Mesenteric fat pad (tissue), 1 donor: ENCODE measurements at regions not wholly inside any gene's neighbourhood (a gene's known extent, or its start where the extent isn't known, plus 50 kb on each side); places are given as distances from the start of the nearest gene placed in this dataset.

ENCODE experiments used
- DNase-seq: peaks from one replicate; pipeline ENCODE4 v3.0.0-alpha.2; 2020; ENCODE audit warnings: low spot score
- donor health status: DM: yes; HTN: yes; CAD: no.

DNA sequence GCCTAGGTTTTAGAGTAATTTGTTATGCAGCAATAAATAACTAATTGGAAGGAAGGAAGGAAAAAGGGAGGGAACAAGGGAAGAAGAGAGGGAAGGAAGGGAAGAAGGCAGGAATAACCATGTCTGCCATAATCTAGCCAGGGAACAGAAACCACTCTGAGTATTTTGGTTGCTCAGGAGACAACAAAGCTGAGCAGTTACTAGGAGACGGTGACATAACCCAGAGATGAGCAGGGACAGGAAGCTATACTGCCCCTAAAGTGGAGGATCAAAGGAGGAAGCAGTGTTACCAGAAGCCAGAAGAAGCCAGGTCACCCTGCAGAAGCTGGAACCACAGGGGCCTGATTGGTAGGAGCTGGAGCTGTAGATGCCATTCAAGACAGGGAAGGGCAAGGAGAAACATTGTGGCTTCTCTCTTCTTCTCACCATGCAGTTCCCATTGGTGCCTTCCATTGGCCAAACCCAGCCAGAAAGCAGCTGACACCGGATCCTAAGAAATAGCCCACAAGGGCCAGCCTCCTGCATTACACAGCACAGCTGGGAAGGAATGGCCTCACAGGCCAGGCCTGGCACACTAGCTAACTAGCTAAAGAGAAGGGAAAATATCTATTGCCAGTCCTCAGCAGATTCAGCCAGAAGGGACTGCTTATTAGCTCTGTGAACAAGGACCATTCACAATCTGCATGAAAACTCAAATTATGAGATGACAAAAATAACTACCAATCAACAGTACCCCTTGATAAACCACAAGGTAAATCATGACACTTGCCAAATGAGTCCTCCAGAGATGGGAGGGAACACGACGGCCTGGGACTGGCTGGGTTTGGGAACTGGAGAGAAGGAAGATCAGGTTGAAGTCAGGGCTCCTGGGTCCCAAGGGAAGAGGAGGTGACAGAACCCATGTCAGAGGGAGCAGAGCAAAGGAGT is 184.5 kb upstream of the NFE2L3 start:
- DNase-seq = no peak

DNA sequence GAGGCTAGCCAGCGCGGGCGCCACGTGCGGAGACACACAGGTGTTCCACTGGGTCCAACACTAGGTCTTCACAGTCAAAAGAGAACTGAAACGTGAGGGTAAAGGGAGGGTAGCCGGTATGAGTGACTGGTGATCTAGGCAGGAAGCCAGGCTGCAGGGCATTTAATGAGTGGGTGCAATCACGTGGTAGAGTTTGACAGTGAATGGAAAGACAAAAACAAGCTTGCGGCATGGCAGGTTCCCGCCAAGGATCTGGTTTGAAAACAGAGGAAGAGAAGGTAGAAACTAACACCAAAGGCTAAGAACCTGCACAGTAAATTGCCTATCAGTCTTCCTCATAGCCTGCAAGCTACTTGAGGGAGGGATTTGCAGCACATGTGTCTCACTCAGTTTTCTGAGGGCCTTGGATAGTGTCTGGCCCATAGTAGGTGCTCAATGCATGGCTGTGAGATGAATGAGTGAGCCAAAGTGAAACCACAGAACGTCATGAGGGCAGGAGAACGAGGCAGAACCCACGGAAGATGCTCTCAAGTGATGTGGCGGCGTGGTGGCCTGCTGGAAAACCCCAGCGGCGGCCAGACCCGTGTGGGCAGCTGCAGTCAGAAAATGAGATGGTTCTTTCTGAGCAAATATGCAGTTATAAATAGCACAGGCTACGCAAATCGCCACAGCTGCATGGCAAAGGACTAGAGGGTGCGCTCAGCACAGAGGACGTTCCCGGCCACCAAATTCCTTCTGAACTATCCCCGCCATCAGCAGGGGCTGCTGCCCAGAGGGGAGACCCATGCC is 183.6 kb upstream of the NFE2L3 start:
- no peak for DNase-seq

DNA sequence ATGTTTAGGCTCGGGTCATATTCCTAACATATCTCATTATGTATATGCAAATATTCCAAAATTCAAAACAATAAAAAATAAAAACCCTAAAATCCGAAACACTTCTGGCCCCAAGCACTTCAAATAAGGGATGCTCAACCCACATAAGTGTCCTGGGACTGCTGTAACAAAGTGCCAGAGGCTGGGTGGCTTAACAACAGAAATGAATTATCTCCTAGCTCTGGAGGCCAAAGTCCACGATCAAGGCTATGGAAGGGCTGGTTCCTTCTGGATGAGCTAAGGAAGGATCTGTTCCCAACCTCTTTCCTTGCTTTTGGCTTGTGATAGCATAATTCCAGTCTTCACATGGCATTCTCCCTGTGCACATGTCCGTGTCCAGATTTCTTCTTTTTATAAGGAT is 181.6 kb upstream of the NFE2L3 start:
- no peak for DNase-seq

DNA sequence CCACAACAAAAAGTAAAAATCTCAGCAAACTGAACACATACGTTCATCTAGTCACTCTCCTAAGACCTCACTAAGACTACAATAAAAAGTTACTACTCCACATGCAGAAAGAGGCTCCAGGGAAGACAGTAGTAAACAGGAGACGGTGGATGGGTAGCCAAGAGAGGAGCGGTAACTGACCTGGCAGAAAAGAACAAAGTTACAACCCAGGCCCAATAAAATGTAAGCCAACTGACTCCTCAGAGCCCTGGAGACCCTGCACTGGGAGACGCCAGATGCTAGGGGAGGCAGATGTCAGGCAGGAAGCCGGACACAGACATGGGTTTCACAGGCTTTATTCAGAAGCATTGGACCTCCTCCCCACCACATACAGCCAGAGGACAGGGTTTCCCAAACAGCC is 181.1 kb upstream of the NFE2L3 start:
- DNase-seq = no peak

DNA sequence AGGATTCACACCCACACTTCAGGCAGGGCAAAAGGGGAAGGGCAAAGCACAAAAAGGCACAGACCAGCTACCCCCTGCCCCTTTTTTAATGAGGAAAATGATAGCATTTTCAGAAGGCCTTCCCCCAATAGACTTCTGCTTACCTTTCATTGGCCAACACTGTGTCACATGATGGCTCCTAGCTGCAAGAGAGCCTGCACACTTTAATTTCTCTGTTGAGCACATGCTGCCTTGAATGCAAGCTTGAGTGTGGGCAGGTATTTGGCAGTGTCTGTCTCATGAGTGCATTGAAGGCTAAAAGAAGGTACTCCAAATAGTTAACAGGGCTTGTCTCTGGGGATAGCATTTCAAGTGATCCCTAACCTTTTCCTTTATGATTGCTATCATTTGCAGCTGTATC is 175.4 kb upstream of the NFE2L3 start:
- no peak for DNase-seq

DNA sequence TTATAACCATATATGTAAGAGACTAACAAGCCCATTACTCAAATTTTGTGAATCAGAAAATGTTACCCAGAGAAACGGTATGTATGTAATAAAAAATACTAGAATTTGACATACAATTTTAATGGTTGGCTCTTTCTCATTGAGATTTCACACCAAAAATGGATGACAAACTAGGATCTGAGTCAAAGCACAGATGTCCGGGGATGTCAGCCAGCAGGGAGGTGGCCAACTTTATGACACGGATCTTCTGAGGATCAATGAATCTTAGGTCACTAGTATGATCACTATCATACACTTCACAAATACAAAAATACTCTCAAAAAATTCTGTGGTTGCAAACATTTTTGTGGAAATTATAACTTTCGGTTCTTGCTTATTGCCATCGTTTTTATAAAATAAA is 173.5 kb upstream of the NFE2L3 start:
- DNase-seq = no peak

DNA sequence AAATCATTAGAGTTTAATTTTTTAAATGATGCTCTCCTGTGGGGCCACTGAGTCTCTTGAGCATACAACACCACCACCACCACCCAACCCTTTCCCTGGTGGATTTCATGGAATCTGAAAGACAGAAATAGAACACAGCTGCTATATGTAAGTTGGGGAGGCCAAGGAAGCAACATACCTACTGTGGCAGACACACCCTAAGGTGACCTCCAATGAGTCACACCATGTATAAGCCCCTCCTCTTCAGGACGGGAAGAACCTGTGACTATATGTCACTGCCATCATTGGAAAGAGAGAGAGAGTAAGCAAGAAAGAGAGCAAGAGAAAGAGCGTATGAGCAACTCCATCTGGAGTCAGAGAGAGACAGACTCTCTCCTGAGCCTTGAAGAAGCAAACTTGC is 172.4 kb upstream of the NFE2L3 start:
- no peak for DNase-seq

DNA sequence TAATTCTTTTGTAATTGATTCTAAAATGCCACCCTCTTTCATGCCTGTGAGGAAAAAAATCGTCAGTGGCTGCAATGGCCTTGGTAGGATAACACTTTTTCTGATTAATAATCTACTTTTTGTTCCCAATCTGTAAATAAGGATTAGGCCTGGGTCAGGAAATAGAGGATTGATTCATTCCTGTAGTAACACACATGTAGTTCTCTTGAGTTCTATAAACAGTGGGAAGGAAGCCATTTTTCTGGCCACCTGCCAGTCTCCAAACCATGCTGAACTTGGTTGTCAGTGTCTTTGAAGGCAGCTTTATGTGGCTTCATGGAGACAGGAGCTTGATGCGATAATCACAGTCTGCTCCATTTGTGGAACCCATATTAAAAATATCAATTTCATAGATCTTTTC is 169.3 kb upstream of the NFE2L3 start:
- no peak for DNase-seq

DNA sequence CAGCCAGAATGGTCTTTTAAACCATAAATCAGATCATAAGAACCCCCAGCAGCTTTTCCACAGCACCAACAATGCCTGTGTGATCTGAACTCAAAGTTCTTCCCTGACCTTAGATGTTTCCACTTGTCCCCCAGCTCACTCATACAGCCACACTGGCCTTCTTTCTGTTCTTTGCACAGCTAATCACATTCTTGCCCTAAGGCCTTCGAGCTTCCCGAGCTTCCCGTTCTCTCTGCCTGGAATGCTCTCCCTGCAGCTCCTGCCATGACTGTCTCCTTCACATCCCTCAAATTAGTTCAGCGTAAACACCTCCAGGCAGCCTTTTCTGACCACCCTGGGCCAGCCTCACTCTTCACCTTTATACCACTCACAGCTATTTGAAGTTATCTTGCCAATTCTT is 166.8 kb upstream of the NFE2L3 start:
- no peak for DNase-seq

DNA sequence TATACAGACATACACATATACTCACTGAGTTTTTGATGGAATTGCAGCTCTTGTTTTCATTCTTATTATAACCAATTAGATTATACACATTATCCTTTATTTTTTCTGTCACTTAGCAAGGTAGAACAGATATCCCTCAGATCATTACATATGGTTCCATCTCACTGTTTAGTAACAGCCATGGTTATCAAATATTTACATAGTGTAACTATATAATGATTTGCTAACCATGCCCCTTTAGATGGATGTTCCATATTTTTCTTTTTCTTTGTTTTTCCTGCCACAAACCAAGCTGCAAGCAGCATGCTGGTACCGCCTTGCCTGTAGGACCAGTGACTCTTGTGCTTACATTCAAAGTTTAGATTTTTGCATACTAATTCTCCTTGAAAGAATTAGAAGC is 163.4 kb upstream of the NFE2L3 start:
- DNase-seq = no peak

DNA sequence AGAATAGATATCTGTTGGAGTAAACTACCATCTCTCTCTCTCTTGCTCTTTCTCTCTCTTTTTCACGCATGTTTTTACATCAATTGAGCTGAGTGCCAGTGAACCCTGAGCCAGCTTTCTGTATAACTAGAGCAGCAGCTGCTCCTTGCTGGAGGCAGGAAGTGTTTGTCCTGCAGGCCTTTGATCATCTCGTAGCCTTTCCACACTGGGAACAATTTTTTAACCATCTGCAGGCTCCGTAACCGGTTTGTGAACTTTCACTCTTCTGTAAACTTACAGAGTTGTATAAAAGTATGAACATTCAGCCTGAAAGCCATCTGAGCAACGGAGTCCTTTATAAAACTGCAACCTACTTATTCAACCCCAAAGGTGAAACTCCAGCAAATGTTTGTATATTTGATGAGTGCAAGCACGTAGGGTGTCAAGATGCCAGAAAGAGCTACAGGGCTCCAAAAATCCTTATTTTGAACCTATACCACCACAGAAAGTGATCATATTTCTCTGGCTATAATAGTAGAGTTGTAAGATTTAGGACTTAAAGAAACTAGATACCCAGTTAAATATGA is 162.8 kb upstream of the NFE2L3 start:
- DNase-seq = no peak

DNA sequence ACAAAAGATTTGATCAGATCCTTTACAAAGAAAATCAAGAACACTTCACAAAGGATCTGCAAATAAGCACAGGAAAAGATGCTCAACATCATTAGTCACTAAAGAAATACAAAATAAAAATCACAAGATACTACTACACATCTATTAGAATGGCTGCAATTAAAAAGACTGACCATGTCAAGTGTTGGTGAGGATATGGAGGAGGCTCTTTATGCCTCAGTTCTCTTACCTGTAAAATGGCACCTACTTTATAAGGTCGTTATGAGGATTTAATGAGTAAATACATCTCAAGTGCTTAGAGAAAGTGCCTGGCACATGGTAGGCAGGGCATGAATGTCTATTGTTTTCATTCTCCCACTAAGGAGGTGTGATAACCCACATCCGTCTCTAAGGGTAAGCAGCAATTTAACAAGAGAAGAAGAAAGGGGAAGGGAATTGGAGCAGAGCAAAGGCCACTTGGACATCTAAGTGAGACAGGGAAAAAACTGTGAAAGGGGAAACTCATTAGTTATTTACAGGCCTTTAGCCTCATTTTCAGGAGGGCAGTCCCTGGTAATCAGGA is 157.5 kb upstream of the NFE2L3 start:
- DNase-seq = no peak

DNA sequence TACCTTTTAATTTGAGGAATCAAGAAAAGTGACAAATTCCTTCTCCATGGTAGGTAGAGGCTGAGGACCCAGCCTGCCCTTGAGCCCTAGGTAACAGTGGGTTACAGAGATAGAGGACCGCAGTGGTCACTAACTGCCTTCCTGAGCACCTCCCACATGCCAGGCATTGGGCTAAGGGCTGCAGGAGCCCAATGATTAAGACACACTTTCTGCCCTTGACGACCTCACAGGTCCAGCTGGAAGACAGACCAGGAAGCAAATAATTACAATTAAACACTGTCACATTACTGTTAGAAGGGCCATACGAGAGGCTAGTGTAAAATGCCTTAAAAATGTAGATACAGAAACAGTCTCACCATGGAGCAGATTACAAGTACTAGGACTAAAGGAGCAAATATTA is 156.8 kb upstream of the NFE2L3 start:
- DNase-seq = no peak

DNA sequence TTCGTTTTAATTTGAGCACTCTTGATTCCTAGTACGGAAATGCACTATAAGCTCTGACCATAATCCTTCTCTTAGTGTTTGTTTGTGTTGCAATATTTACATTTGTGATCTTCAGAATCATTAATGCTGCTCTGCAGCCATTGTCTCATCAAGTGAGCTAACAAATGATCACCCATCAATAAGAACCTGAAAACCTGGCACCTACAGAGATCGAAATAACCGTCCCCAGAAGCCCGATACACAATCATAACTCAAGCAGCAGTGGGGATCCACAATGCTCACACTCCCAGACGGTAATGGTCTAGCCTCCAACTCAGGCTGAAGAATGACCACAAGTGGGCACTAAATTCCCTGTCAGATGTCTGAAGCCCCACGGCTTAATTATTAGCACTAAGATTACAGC is 156.0 kb upstream of the NFE2L3 start:
- no peak for DNase-seq

DNA sequence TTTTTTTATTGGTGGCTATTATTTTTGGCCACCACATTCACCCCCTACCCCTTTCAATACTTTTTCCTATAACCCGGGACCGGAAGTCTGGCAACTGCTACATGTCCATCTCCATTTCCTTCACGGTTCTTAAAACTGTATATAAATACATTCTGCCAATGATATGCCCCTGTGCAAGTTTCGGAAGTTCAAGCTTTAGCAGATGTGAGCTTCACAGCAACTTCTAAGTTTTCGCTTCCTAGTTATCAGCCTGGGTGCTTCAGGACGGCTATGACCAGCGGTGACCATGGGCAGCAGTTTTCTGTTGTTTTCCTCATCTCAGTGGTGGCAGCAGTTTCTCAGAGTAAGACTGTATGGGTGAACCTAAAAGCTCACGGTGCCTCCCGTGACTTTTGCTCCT is 153.5 kb upstream of the NFE2L3 start:
- DNase-seq = no peak

DNA sequence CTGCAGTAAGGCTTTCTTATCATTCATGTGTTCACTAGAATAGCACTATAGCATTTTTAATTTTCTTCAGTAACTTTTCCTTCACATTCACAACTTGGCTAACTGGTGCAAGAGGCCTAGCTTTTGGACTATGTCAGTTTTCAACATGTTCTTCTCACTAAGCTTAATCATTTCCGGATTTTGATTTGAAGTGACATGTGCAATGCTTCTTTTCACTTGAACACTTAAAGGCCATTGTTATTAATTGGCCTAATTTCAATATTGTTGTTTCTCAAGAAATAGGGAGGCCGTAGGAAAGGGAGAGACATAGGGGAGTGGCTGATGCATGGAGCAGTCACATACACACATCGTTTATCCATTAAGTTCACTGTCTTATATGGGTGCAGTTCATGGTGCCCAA is 151.2 kb upstream of the NFE2L3 start:
- no peak for DNase-seq

DNA sequence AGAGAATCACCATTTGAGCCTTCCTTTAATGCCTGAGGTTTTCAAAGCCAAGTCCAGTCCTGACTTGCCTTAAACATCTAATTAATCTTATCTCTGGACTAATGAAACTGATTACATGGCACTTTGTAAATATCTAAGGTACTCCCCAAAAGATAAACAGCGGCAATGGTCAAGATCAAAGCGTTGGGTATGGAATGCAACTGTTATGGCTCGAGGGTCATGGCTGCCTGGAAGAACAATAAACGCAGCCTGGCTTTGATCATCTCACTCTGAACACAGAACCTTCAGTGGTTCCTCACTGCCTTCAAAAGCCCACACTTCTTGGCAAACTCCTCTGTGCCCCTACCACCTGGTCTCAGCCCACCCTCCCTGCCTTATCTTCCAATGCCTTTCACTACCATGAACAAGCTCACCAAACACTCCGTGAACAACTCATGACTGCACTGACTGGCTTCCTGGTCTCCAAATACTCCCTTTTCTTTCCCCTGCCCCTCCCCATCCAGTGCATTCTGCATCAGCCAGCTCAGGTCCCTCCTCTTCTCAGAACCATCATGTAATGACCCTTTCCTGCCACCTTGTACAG is 150.2 kb upstream of the NFE2L3 start:
- DNase-seq = no peak

DNA sequence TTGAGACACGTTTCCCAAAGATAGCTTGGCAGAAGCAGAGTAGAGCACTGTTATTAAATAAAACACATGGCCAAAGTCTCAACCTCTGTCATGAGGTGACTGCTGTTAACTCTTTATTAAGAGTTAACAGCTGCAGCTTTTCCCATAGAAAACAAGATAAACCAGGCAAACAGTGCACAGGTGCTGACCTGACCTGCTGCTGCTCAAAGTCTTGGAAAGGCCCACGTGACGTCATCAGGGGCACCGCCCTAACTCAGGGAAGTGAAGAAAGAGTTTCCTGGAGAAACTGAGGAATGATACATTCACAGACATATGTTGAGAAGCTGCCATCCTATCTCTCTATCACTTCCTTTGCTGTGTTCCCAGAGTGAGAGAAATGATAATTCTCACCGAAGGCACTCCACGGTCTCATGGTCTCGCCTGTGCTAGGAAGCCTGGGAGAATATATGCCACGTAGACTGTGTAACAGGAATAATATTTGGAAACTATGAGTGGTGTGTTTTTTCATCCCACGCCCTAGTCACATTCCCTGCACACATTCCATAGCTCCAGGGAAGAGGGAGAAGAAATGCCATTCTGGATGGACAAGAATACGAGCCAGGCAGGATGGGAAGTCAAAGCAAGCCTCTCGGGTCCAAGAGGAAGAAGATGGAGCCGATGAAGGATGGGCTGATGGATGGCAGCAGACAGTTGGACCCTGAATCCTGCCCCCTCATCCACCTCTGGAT is 146.2 kb upstream of the NFE2L3 start:
- DNase-seq = no peak

DNA sequence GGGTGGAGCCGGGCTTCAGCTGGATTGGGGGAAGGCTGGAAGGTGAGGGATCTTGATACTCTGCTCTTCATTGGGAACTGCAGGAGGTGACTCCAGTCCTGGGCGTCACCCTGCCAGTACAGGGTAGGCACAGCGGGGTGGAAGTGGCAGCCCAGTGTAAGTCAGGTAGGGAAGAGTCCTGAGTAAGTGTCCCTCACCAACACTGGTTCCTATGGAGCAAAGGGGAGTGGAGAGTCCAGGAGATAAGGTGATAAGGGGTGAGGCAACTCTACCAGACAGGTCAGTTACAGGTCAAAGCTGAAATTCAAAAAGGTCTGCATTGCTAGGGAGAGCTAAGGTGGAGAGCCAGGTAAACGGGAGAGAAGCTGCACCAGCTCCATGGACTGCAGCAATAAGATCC is 145.6 kb upstream of the NFE2L3 start:
- DNase-seq = no peak

DNA sequence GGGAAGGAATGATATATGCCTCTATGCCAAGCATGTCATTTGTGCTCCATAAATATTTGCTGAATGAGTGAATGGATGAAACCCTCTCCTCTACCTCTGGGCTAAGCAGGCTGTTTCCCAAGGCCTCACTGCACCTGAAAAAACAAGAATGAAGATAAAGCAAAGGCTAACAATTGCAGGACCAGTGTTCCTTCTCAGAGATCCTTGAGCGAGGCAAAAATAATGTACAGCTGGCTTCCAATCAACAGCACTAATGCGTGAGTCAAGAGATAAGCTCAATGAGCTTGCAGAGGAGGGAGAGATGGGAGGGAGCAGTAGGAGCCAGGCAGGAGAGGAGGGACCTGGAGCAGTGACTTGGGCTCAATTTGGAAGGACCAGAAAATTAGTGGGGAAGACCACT is 144.5 kb upstream of the NFE2L3 start:
- DNase-seq = no peak

DNA sequence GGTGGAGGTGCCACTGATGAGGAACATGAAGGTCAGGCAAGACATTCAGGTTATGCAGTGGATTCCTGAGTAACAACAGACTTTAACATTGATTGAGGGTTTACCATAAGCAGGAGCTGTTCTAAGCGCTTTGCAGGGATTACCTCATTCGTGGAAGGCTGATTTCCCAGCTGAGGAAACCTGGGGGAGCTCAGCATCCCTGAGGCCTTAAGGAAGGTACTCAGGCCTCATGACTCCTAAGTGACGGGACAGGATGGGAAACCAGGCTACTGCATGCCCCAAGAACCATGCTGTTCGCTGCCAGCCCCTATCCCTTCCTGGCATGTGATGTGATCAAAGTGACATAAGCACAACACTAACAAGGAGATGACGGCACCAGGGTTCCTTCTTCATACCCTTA is 143.6 kb upstream of the NFE2L3 start:
- no peak for DNase-seq
